ENCODE measurements at regions not wholly inside any gene's neighbourhood (a gene's known extent, or its start where the extent isn't known, plus 50 kb on each side); places are given as distances from the start of the nearest gene placed in this dataset.

GRCh38 chr10:43946445-43946844 is 297.8 kb upstream of the ZNF32 start:
- Histone ChIP-seq H3K27me3 (no peaks in the 10 kb centered on the region), H3K4me1 (peaks cover 14% of the 10 kb centered on the region), H3K36me3 (no peaks in the 10 kb centered on the region), H3K4me3 (ENCODE audit: low read depth, low read length) (no peak overlapping the region), H3K9me3 (no peaks in the 10 kb centered on the region)
- no peak for DNase-seq
- no peak for TF ChIP-seq CTCF (IDR thresholded peaks at IDR 0.05; ENCODE audit: low read depth, low read length)

GRCh38 chr10:43945908-43946307 is 297.2 kb upstream of the ZNF32 start:
- H3K4me1 ChIP-seq: peaks cover 19% of the 10 kb centered on the region

GRCh38 chr10:43945094-43945730 is 296.5 kb upstream of the ZNF32 start:
- H3K36me3 ChIP-seq: no peaks in the 10 kb centered on the region
- H3K4me3 ChIP-seq (ENCODE audit: low read depth, low read length): no peak overlapping the region
- DNase-seq: no peak
- peaks cover 26% of the 10 kb centered on the region for H3K4me1 ChIP-seq
- no peak for TF ChIP-seq CTCF (IDR thresholded peaks at IDR 0.05; ENCODE audit: low read depth, low read length)
- H3K9me3 ChIP-seq: no peaks in the 10 kb centered on the region
- no peaks in the 10 kb centered on the region for H3K27me3 ChIP-seq

More at GRCh38 chr10:43945908-43946307, 297.2 kb upstream of the ZNF32 start:
- Histone ChIP-seq H3K9me3 (no peaks in the 10 kb centered on the region), H3K27me3 (no peaks in the 10 kb centered on the region), H3K36me3 (no peaks in the 10 kb centered on the region), H3K4me3 (ENCODE audit: low read depth, low read length) (no peak overlapping the region)
- no peak for DNase-seq
- no peak for TF ChIP-seq CTCF (IDR thresholded peaks at IDR 0.05; ENCODE audit: low read depth, low read length)

GRCh38 chr10:43944381-43945093 is 295.9 kb upstream of the ZNF32 start:
- no peak for TF ChIP-seq CTCF (IDR thresholded peaks at IDR 0.05; ENCODE audit: low read depth, low read length)
- Histone ChIP-seq H3K4me1 (peaks cover 32% of the 10 kb centered on the region), H3K4me3 (ENCODE audit: low read depth, low read length) (no peak overlapping the region), H3K9me3 (no peaks in the 10 kb centered on the region), H3K36me3 (no peaks in the 10 kb centered on the region), H3K27me3 (no peaks in the 10 kb centered on the region)
- DNase-seq: no peak

GRCh38 chr10:43943818-43944360 is 295.2 kb upstream of the ZNF32 start:
- no peak for TF ChIP-seq CTCF (IDR thresholded peaks at IDR 0.05; ENCODE audit: low read depth, low read length)
- peaks cover 34% of the 10 kb centered on the region for H3K4me1 ChIP-seq
- H3K36me3 ChIP-seq: no peaks in the 10 kb centered on the region
- H3K9me3 ChIP-seq: no peaks in the 10 kb centered on the region
- DNase-seq: no peak
- H3K4me3 ChIP-seq (ENCODE audit: low read depth, low read length): no peak overlapping the region
- no peaks in the 10 kb centered on the region for H3K27me3 ChIP-seq
